ENCODE measurements at regions not wholly inside any gene's neighbourhood (a gene's known extent, or its start where the extent isn't known, plus 50 kb on each side); places are given as distances from the start of the nearest gene placed in this dataset.

- H2AK5ac ChIP-seq (ENCODE audit: low read depth, low read length) = no peak overlapping the region
- no peaks in the 10 kb centered on the region for H3K36me3 ChIP-seq (ENCODE audit: control insufficient read depth, insufficient read depth, low read length)
- ATAC-seq (ENCODE audit: low read depth) = no peak
- no peak overlapping the region for H2BK15ac ChIP-seq (ENCODE audit: low read depth, low read length)
- dilution Hi-C loops (cut with HindIII; ENCODE audit: low sequenced_read_pairs, unreplicated experiment) = no loop called here
- no peak overlapping the region for H3K4me3 ChIP-seq (ENCODE audit: insufficient read depth, low read depth, low read length)
- H3K9me3 ChIP-seq (ENCODE audit: control insufficient read depth, insufficient read depth, low read length) = no peaks in the 10 kb centered on the region
- H4K20me1 ChIP-seq (ENCODE audit: insufficient read depth, low read length) = no peaks in the 10 kb centered on the region
- H3K79me1 ChIP-seq (ENCODE audit: low read depth in 1 of 2, low read length in 2 of 2) = no peaks in the 10 kb centered on the region
- no peak overlapping the region for H2AFZ ChIP-seq (replicated peaks; ENCODE audit: low read length, poor library complexity)
- no peak overlapping the region for H4K91ac ChIP-seq (ENCODE audit: insufficient read depth, low read depth, low read length)
- H2BK120ac ChIP-seq (ENCODE audit: low read depth, low read length) = no peak overlapping the region
- H3K4ac ChIP-seq (ENCODE audit: low read depth, low read length) = no peak overlapping the region
- H2BK20ac ChIP-seq (ENCODE audit: low read depth, low read length) = no peak overlapping the region
- H4K5ac ChIP-seq (ENCODE audit: low read depth, low read length) = no peak overlapping the region
- no peak for DNase-seq
- no peak overlapping the region for H3K23ac ChIP-seq (ENCODE audit: low read depth, low read length)
- no peaks in the 10 kb centered on the region for H3K9me1 ChIP-seq (ENCODE audit: insufficient read depth, low read length)
- no peaks in the 10 kb centered on the region for H3K27me3 ChIP-seq (ENCODE audit: control insufficient read depth, insufficient read depth, low read length)
- H3K18ac ChIP-seq (ENCODE audit: low read depth, low read length) = no peak overlapping the region
- in situ Hi-C loops (cut with MboI; ENCODE audit: low sequenced_read_pairs) = no loop called here
- CTCF ChIA-PET = no interaction called here
- no TSS peak for BruUV-seq (replicated peaks)
- no CpG with 5 or more reads among the region's 4 CpGs for WGBS, 2 experiments (ENCODE audit: extremely low coverage in 2 of 2, insufficient read length in 1 of 2)
- no peak overlapping the region for H4K8ac ChIP-seq (ENCODE audit: low read depth in 2 of 2, low read length in 2 of 2)
- TF ChIP-seq MAZ (IDR thresholded peaks at IDR 0.05; ENCODE audit: borderline replicate concordance, low read depth, low read length) (no peak), POLR2A (IDR thresholded peaks at IDR 0.05; ENCODE audit: low read depth, low read length) (no peak), RFX5 (IDR thresholded peaks at IDR 0.05; ENCODE audit: low read depth, low read length) (no peak), RCOR1 (IDR thresholded peaks at IDR 0.05; ENCODE audit: insufficient replicate concordance, low read length) (no peak), FOS (IDR thresholded peaks at IDR 0.05; ENCODE audit: low read depth, low read length) (no peak), ELK1 (IDR thresholded peaks at IDR 0.05; ENCODE audit: borderline replicate concordance, low read depth, low read length) (no peak)
- POLR2A ChIA-PET (ENCODE audit: unreplicated experiment) = no interaction called here
- no peak overlapping the region for H2AK9ac ChIP-seq (replicated peaks; ENCODE audit: low read depth, low read length, poor library complexity)
- H3K4me1 ChIP-seq (ENCODE audit: control insufficient read depth, insufficient read depth, low read length) = peaks cover 4% of the 10 kb centered on the region; the same call in 1 of the 2 replicates
- no peak overlapping the region for H3K27ac ChIP-seq (ENCODE audit: insufficient read depth, low read length)
- intact Hi-C loops (cut with micrococcal nuclease) = no loop called here
- no peak overlapping the region for H3K4me2 ChIP-seq (ENCODE audit: low read depth, low read length)
- H2BK5ac ChIP-seq (ENCODE audit: low read depth, low read length, poor library complexity, severe bottlenecking) = no peak overlapping the region
- H3K9ac ChIP-seq (ENCODE audit: low read depth, low read length) = no peak overlapping the region
- no peak overlapping the region for H3K56ac ChIP-seq (ENCODE audit: extremely low read depth, insufficient read depth, low read length)
- H3K14ac ChIP-seq (replicated peaks; ENCODE audit: low read depth, low read length) = no peak overlapping the region
Observed at GRCh38 chr9:86697999-86698398, 249.3 kb downstream of the GAS1 start.
